IPS-NIHi7 (cell line): ENCODE measurements at regions not wholly inside any gene's neighbourhood (a gene's known extent, or its start where the extent isn't known, plus 50 kb on each side); places are given as distances from the start of the nearest gene placed in this dataset.
"Not testable (repeated sequence)": the region's sequence is repeated elsewhere in the genome, so short reads cannot be mapped to it uniquely, and the experiment has no call there.

Experiments
- DNase-seq: peaks from one replicate; pipeline ENCODE4 v3.0.0; 2012; ENCODE audit warnings: mixed read lengths; ENCODE audit errors: extremely low spot score

- peak; percentile 72 for DNase-seq
Measured at GRCh38 chr10:91745090-91745831, 53.0 kb upstream of the TNKS2 start.

GRCh38 chr10:91743465-91743864 lies 54.8 kb upstream of the TNKS2 start:
- no peak for DNase-seq

DNA sequence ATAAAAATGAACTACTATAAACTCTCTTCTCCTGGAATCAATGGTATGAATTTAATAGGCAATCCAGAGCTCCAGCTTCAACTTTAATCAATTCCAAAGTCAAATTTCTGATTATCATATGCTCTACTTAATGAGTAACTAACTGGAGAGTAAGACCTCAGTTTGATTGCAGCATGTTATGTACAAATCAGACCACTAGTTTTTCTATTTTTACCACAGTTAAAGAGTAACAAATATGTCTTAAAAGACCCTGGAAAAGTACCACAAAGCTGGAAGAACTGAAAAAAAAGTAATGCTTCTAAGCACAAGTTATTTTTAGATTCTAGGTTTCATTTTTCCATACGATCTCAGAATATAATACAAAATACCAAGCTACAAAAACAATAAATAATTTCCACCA lies 56.0 kb upstream of the TNKS2 start:
- no peak for DNase-seq

DNA sequence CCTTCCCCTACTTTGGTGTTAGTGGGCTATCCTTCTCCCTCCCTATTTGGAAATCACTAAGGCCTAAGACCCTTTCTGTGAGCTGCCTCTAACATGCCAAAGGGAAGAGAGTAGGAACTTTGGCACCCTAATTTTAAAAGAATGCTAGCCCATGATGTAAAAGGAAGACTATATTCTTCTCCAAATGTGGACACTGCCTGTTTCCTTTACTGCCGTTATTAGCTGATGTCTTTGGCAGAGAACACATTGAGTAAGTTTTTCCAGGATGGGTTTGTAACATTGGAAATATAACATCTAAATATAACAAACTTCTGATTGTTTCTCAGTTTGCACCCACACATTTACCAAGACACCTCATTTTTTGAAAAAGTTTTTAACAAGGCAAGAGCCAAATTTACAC lies 56.9 kb upstream of the TNKS2 start:
- DNase-seq: no peak

GRCh38 chr10:91740353-91740924 lies 57.8 kb upstream of the TNKS2 start:
- no peak for DNase-seq

- DNase-seq: not testable (repeated sequence)
Measured at GRCh38 chr10:91732265-91732664, 66.0 kb upstream of the TNKS2 start.

DNA sequence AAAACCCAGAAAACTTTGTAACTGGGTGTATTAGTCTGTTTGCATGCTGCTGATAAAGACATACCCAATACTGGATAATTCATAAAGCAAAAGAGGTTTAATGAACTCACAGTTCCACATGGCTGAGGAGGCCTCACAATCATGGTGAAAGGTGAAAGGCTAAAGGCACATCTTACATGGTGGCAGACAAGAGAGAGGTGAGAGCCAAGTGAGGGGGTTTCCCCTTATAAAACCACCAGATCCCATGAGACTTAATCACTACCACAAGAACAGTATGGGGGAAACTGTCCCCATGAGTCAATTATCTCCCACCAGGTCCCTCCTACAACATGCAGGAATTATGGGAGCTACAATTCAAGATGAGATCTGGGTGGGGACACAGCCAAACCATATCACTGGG lies 68.9 kb upstream of the TNKS2 start:
- not testable (repeated sequence) for DNase-seq

DNA sequence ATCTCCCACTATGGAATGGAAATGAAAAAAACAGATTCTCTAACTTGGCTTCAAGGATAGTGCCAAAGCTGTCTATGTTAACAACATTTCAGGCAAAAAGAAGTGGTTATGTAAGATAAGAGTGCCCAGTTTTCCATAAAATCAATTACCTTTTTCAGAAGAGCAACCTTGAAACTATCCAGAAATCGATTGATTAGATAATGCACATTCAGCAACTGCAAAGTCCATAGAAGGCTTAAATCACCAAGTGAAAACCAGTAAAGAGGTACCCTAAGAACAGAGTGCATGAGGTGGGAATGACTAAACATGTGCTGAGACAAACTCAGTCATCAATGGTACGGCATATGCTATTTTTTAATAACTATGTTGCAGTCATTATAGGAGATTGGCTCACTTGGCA lies 71.9 kb upstream of the TNKS2 start:
- no peak for DNase-seq

DNA sequence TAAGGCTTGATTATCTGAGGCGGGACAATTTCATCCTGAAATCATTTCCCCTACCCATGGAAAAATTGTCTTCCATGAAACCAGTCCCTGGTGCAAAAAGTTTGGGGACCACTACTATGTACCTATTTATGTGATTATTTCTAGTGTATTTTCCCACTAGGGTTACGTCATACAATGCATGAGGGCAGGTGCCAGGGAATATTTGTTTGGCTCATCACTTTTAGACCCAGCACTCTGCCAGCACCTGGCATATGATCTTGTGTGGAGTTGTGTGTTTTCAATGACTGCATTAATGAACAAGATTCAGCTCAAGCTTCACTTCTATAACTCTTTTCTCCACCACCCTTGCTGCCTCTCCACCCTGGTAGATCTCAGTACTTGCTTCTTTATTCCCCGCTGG lies 73.3 kb upstream of the TNKS2 start:
- no peak for DNase-seq

GRCh38 chr10:91713461-91714072 lies 80.7 kb upstream of the PPP1R3C start:
- DNase-seq: no peak

DNA sequence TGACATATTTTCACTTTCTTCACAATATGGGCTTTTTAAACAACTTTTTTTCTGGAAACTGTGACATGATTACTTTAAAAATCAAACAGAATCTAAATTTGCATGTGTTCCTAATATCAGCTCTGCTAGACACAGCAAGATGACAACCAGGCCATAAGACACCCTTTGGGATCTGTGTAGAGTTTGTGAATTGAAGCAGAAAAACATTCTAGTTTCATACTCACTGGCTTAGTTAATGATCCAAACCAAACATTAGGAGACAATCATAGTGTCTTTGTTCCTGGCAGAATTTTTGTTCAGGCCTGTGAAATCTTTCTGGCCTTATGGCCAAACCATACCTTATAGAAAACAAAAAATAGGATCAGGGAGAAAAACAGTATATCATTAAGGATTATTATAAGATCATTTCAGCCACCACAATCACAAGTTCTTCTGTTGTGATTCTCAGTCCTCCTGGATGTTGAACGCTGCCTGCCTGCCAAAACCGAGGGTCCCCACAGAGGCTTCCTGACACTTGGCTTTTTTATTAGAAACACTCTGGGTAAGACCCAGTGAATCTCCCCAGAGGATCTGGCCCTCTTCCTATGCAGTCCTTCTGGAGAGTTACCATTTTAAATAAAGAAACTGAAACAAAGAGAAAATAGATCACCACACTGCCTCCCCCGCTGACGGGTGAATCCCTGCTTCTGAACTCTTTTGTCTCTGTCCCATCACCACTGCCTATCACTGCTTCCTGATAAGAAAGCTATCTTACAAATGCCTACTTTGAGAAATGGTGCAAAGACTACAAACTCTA lies 79.2 kb upstream of the PPP1R3C start:
- no peak for DNase-seq

DNA sequence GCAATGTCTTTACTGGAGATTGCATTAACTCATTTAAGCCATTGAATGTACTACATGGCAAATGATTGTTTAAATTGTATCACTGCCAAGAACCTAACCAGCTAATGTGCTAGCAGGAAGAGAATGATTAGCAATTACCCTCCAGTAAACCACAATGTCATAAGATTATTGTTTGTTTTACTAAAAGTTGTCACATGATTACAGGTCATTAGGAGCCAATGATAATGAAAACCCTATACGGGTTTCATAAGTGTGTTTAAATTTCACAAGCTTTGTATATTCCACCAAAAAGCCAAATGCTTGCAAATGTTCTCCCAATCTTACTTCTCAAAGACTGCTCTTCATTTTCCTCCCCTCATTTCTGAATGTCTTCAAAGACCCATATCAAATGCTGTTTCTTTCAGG lies 76.5 kb upstream of the PPP1R3C start:
- no peak for DNase-seq

- no peak for DNase-seq
Measured at GRCh38 chr10:91708174-91708861, 75.4 kb upstream of the PPP1R3C start.

DNA sequence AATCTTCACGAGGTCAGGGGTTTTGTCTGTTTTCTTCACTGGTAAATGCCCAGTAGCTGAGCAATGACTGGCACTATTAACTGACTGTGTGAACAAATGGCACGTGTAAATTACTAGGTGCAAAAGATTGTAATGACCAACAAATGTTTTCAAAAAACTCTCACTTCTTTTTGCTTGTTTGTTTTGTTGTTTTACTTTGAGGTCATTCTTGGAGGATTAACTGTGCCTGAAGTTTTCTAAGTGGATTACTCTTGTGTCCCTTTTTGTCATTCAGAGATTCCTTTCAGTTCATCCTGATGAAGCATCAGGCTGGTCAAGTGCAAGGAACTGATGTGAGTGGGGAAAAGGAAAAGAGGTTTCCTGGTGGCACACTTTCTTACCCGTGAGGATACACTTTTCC lies 74.4 kb upstream of the PPP1R3C start:
- DNase-seq: no peak

GRCh38 chr10:91705948-91706670 lies 73.2 kb upstream of the PPP1R3C start:
- no peak for DNase-seq

DNA sequence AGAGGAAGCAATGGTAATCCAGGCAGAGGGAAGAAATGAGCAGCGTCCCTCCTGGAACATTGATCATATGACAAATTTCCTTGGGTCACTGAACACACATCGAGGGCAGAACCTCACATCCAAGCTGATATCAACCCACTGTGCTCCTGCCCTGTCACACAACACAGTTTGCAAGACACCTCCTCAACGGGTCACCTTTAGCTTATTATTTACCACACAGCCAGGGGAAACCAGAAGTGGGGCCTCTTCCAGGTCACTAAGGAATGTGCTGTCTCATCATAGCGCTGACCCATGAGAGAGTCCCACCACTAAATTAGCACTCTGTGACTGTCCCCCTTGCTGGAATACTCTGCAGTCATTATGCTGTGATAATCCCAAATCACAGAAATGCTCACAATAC lies 69.7 kb upstream of the PPP1R3C start:
- DNase-seq: no peak

- no peak for DNase-seq
Measured at GRCh38 chr10:91700788-91701444, 68.0 kb upstream of the PPP1R3C start.

DNA sequence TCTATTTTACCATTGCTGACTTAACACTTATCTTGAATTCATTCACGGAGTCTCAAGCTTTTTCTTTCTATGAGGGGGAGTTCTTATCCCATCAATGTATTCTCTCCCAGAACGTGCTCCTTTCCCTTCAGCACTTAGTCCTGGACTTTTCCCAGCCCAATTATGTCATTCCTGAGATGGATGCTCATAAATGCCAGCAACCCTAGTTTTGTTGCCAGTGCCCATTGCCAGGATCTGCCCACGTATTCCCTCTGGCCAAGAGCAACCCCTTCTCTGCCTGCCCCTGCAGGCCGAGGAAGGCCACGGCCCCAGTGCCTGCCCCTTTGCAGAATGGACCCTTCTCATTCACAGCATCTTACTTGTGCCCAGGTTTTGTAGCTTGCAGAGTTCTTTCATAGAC lies 67.4 kb upstream of the PPP1R3C start:
- DNase-seq: no peak

DNA sequence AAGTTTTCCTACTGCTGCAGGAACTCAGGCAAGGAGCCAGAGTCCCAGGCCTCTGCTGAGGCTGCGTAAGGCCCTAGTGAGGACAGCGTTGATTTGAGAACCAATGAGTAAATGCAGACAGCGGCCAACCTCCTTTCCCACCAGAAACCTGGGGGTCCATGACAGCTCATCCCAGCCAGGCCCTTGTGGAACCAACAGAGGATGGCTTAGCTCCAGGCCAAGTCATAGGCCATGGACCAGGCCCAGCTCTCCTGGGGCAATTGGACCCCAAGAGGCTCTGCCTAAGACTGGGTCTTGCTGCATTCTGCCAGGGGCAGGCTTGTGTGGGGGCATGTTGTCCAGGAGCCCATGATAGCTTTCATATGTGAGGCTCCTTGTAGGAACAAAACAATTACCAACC lies 65.4 kb upstream of the PPP1R3C start:
- no peak for DNase-seq

- DNase-seq: peak; percentile 66
Measured at GRCh38 chr10:91694170-91694794, 61.4 kb upstream of the PPP1R3C start.
